ENCODE measurements at regions not wholly inside any gene's neighbourhood (a gene's known extent, or its start where the extent isn't known, plus 50 kb on each side); places are given as distances from the start of the nearest gene placed in this dataset.

GRCh38 chr1:201655910-201656309 lies 117.0 kb downstream of the NAV1 start:
- ChIA-PET CTCF (interaction anchor here (1.0 to 4.9 kb wide), 19 partner anchors 8 to 206 kb away, joined by 3 to 50 read pairs (median 4); partner anchors contain the start of gene CSRP1), POLR2A (interaction anchor here (1.4 to 1.5 kb wide), 2 partner anchors 12 to 27 kb away, joined by 3 to 4 read pairs; no protein-coding TSS in a partner anchor)
- Histone ChIP-seq H3F3A (replicated peaks; ENCODE audit: insufficient read depth) (peaks cover 18% of the 10 kb centered on the region), H3K36me3 (replicated peaks in 1 of 2; ENCODE audit: control insufficient read depth in 1 of 2, insufficient read depth in 2 of 2, low read length in 1 of 2) (peaks cover 9 to 41% of the 10 kb centered on the region in 2 experiments), H3K79me2 (ENCODE audit: insufficient read depth) (peaks cover 100% of the 10 kb centered on the region), H3K4me3 (ENCODE audit: low read depth in 2 of 2, low read length in 1 of 2) (no peak overlapping the region), H3K9me2 (no peaks in the 10 kb centered on the region), H4K20me1 (ENCODE audit: insufficient read depth) (peaks cover 99% of the 10 kb centered on the region), H3K27me3 (ENCODE audit: insufficient read depth) (no peaks in the 10 kb centered on the region), H2AFZ (ENCODE audit: low read depth) (no peak overlapping the region), H3K9me3 (no peaks in the 10 kb centered on the region), H3K4me1 (ENCODE audit: control insufficient read depth in 1 of 2, insufficient read depth in 2 of 2, low read depth in 1 of 2, low read length in 1 of 2) (peaks cover 51 to 57% of the 10 kb centered on the region in 2 experiments), H3K4me2 (peak overlapping the region; percentile 60; the same call in 1 of the 2 replicates), H3K9ac (no peak overlapping the region), H3K27ac (ENCODE audit: low read depth in 2 of 2, low read length in 1 of 2) (peak overlapping the region; percentile 63 to 94; a peak in 3 of 4 replicates)
- TF ChIP-seq RCOR1 (IDR thresholded peaks at IDR 0.05; ENCODE audit: low read length) (no peak), EP300 (IDR thresholded peaks at IDR 0.05; ENCODE audit: borderline replicate concordance in 1 of 2, low read depth in 1 of 2, low read length in 1 of 2) (no peak), GABPA (IDR thresholded peaks at IDR 0.05; ENCODE audit: low read depth) (no peak), CHD2 (IDR thresholded peaks at IDR 0.05; ENCODE audit: low read length, partially characterized antibody) (no peak), NRF1 (IDR thresholded peaks at IDR 0.05; ENCODE audit: low read depth, low read length) (no peak), TEAD4 (IDR thresholded peaks at IDR 0.05; ENCODE audit: borderline replicate concordance, insufficient read depth) (no peak), TAF1 (IDR thresholded peaks at IDR 0.05; ENCODE audit: borderline replicate concordance, low read depth, low read length) (no peak), POLR2AphosphoS5 (IDR thresholded peaks at IDR 0.05; ENCODE audit: low read depth, low read length) (no peak), IRF3 (IDR thresholded peaks at IDR 0.05; ENCODE audit: low read depth, low read length) (no peak), FOSL2 (IDR thresholded peaks at IDR 0.05; ENCODE audit: borderline replicate concordance, low read depth) (no peak), SIN3A (IDR thresholded peaks at IDR 0.05; ENCODE audit: borderline replicate concordance, low read depth, low read length) (no peak), ZBTB33 (IDR thresholded peaks at IDR 0.05; ENCODE audit: borderline replicate concordance, low read depth) (no peak), RXRA (IDR thresholded peaks at IDR 0.05; ENCODE audit: borderline replicate concordance, low read depth) (no peak), RFX5 (IDR thresholded peaks at IDR 0.05; ENCODE audit: low read length) (no peak), NFIC (IDR thresholded peaks at IDR 0.05; ENCODE audit: borderline replicate concordance) (no peak), YY1 (IDR thresholded peaks at IDR 0.05; ENCODE audit: low read depth) (no peak)
- no peak for DNase-seq
- 100% methylated on average over 1 of the region's 4 CpGs for WGBS (ENCODE audit: low lambda C conversion rate)
